HG03139 (cell line): ENCODE measurements at regions not wholly inside any gene's neighbourhood (a gene's known extent, or its start where the extent isn't known, plus 50 kb on each side); places are given as distances from the start of the nearest gene placed in this dataset.
"Not testable (repeated sequence)": the region's sequence is repeated elsewhere in the genome, so short reads cannot be mapped to it uniquely, and the experiment has no call there.

Source experiments
- ATAC-seq: cut with Tn5 transposase; IDR thresholded peaks from one replicate; pipeline ENCODE4 v1.9.1; 2021; ENCODE audit not compliant: unreplicated experiment

GRCh38 chr17:77036841-77037381 is 103.9 kb upstream of the SEC14L1 start:
- ATAC-seq, result no peak

DNA sequence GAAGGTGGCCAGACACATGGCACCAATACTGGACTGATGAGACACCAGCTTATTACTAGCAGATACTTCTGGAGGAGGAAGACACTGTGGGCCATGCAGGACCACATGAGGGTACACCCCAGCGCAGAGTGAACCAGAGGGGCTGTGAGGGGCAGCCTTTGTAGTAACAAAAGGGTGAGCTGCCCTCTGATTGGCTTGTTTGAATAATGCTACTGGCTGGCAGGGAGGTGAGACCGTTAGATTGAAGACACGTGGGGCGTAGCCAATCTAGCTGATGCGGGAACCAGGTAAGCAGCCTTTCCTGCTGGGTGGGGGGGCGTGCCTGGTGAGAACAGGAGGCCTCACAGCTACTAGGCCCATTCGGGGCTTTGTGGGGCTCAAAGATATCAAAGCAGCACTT is 102.8 kb upstream of the SEC14L1 start:
- ATAC-seq, result no peak

GRCh38 chr17:77038884-77039555 is 101.7 kb upstream of the SEC14L1 start:
- ATAC-seq, result no peak

- ATAC-seq, result no peak
Observed at GRCh38 chr17:77042476-77043231, 98.1 kb upstream of the SEC14L1 start.

GRCh38 chr17:77045441-77046041 is 95.2 kb upstream of the SEC14L1 start:
- no peak for ATAC-seq

GRCh38 chr17:77049440-77049839 is 91.3 kb upstream of the SEC14L1 start:
- ATAC-seq, result no peak

- not testable (repeated sequence) for ATAC-seq
Observed at GRCh38 chr17:77050901-77051300, 89.9 kb upstream of the SEC14L1 start.

DNA sequence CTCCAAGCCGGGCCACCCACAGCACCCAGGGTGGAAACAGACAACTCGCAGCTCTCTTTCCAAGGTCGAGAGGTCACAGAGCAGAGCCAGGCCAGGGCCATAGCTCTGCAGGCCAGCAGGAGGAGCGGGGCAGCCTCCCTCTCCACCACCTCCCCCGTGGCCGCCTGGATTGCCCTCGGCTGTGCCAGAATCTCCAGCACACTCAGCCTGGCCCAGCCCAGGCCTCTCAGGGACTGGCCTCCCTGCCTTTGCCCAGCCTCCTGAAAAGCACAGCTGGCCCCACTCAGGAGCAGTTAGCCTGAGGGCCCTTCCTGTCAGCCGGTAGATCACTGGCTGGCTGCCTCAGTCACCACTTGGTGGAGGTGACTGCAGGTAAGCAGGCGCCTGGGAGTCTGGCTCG is 85.8 kb upstream of the SEC14L1 start:
- no peak for ATAC-seq

GRCh38 chr17:77055453-77055852 is 85.3 kb upstream of the SEC14L1 start:
- no peak for ATAC-seq

- no peak for ATAC-seq
Observed at GRCh38 chr17:77058016-77058415, 82.8 kb upstream of the SEC14L1 start.

DNA sequence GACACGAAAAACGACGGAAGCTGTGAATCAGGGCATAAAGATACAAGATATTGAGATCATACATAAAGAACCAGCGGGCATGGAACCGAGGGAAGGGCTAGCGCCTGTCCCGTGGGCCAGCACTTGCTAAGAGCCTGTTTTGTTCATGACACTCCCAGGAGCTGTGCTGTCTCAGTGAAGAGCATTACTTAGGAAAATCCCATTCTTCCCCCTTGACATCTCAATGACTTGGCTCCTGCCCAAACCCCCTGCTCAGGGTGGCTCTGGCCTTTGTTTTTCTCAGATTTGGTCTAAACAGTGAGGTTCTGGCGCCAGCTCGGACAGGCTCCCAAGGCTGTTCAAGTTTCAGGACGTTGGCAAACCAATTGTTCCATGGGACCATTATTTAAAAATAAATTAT is 79.1 kb upstream of the SEC14L1 start:
- ATAC-seq, result no peak

DNA sequence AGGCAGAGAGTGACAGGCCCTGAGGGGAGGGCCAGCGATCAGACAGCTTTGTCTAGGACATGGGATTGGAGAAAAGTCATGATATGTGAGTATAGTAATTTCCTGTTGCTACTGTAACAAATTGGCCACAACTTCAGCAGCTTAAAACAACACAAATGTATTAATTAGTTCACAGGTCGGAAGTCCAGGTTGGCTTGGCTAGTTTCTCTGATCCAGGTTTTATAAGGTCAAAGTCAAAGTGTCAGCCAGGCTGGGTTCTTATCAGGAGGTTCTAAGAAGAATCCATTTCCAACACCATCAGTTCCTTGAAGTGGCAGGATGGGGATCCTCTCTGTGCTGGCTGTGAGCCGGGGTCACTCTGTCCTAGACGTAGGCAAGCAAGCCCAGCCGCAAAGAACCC is 76.2 kb upstream of the SEC14L1 start:
- no peak for ATAC-seq

DNA sequence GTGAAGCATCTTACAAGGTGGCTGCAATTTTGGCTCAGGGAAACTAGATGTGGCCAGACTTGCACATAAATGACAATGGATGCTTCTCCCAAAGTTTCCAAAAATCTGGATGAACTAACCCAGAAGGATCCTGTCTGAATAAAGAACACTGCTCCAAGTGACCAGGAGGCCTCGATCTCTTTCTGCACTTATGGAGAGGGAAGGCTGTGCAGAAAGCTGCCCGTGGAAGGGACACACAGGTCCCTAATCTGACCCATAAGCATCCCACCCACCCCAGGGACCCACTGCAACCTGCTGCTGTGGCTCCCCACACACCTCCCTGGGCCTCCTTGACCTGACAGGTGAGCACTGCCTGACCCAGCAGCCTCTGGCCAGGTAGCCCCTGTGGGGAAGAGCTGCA is 74.6 kb upstream of the SEC14L1 start:
- no peak for ATAC-seq

GRCh38 chr17:77066726-77067409 is 73.9 kb upstream of the SEC14L1 start:
- not testable (repeated sequence) for ATAC-seq

- ATAC-seq, result no peak
Observed at GRCh38 chr17:77068915-77069314, 71.9 kb upstream of the SEC14L1 start.

DNA sequence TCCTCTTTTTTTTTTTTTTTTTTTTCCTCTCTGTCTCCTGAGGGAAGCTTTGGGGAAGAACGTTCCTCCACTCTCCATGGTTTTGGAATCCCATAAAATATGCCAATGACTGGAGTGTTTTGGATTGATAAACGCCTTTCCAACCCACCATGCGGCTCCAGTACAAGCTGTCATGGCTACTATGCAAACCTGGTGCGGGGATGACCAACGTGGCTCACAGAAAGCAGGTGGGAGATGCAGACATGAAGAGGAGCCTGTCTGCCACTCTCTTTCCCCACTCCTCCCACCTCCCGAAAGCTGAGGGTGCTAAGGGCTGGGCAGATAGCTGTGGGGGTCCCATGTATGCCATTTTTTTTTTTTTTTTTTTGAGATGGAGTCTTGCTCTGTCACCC is 69.9 kb upstream of the SEC14L1 start:
- no peak for ATAC-seq

DNA sequence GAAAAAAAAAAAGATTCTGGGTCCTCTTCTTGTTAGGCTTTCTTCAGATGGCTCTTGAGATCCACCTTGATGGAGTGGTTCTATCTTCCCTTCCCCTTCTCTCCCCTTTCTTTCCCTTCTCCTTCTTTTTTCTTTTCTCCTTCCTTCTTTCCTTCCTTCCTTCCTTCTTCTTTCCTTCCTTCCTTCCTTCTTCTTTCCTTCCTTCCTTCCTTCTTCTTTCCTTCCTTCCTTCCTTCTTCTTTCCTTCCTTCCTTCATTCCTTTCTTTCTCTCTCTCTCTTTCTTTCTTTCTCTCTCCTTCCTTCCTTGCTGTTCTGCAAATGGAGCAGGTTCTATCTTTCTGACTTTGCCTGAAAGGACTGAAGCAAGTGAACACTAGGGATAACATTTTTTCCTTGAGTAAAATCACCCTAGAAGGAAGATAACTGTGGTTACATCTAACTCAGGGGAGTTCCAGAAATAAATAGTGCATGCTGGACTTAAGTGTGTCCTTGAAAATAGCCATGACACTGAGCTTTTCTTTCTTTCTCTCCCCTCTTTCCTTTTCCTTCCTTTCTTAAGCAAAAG is 68.8 kb upstream of the SEC14L1 start:
- ATAC-seq, result no peak

GRCh38 chr17:77072670-77073069 is 68.1 kb upstream of the SEC14L1 start:
- ATAC-seq, result no peak

DNA sequence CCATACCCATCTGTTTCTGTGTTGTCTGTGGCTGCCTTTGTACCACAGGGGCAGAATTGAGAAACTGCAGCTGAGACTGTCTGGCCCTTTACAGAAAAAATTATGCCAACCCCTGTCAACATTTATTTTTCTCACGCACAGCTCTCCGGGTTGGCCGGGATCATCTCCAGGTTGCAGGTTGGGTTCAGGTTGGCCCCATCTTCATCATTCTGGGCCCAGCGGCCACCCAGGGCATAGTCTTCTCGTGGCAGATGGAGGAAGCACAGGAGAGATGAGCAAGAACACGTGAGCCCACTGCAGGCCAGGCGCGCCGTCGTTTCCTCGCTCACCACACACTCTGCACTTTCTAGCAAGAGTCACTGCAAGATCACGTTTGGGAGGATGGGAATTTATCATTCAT is 66.1 kb upstream of the SEC14L1 start:
- ATAC-seq, result no peak

GRCh38 chr17:77076124-77076830 is 64.5 kb upstream of the SEC14L1 start:
- ATAC-seq, result no peak
